Left forelimb (tissue), 1 donor: ENCODE measurements at regions not wholly inside any gene's neighbourhood (a gene's known extent, or its start where the extent isn't known, plus 50 kb on each side); places are given as distances from the start of the nearest gene placed in this dataset.
"Not testable (repeated sequence)": the region's sequence is repeated elsewhere in the genome, so short reads cannot be mapped to it uniquely, and the experiment has no call there.

Source experiments
- DNase-seq: peaks from one replicate; pipeline ENCODE4 v3.0.0-alpha.2; 2018; ENCODE audit warnings: low spot score

GRCh38 chr16:48997946-48998345 lies 283.7 kb downstream of the CBLN1 start:
- no peak for DNase-seq

GRCh38 chr16:48997081-48997615 lies 284.5 kb downstream of the CBLN1 start:
- DNase-seq, result no peak

- no peak for DNase-seq
Measured at GRCh38 chr16:48978501-48978900, 303.1 kb downstream of the CBLN1 start.

- no peak for DNase-seq
Measured at GRCh38 chr16:48972236-48972635, 309.4 kb downstream of the CBLN1 start.

GRCh38 chr16:48971571-48972077 lies 310.0 kb downstream of the CBLN1 start:
- DNase-seq, result no peak

- DNase-seq, result no peak
Measured at GRCh38 chr16:48970216-48970615, 311.4 kb downstream of the CBLN1 start.

- DNase-seq, result no peak
Measured at GRCh38 chr16:48969611-48970010, 312.0 kb downstream of the CBLN1 start.

GRCh38 chr16:48965386-48965785 lies 316.3 kb downstream of the CBLN1 start:
- no peak for DNase-seq

- DNase-seq, result no peak
Measured at GRCh38 chr16:48963901-48964615, 317.6 kb downstream of the CBLN1 start.

- no peak for DNase-seq
Measured at GRCh38 chr16:48963306-48963705, 318.3 kb downstream of the CBLN1 start.

- no peak for DNase-seq
Measured at GRCh38 chr16:48961546-48961945, 320.1 kb downstream of the CBLN1 start.

GRCh38 chr16:48960830-48961229 lies 320.8 kb downstream of the CBLN1 start:
- no peak for DNase-seq

- DNase-seq, result no peak
Measured at GRCh38 chr16:48959747-48960146, 321.9 kb downstream of the CBLN1 start.

GRCh38 chr16:48959204-48959603 lies 322.4 kb downstream of the CBLN1 start:
- DNase-seq, result no peak

GRCh38 chr16:48958681-48959080 lies 323.0 kb downstream of the CBLN1 start:
- DNase-seq, result no peak

- no peak for DNase-seq
Measured at GRCh38 chr16:48956620-48957019, 325.0 kb downstream of the CBLN1 start.

GRCh38 chr16:48955837-48956236 lies 325.8 kb downstream of the CBLN1 start:
- no peak for DNase-seq

GRCh38 chr16:48951621-48952125 lies 330.0 kb downstream of the CBLN1 start:
- DNase-seq, result not testable (repeated sequence)

- no peak for DNase-seq
Measured at GRCh38 chr16:48950184-48950583, 331.5 kb downstream of the CBLN1 start.

- no peak for DNase-seq
Measured at GRCh38 chr16:48949636-48950035, 332.0 kb downstream of the CBLN1 start.

- no peak for DNase-seq
Measured at GRCh38 chr16:48948911-48949310, 332.7 kb downstream of the CBLN1 start.

GRCh38 chr16:48947371-48947713 lies 334.3 kb downstream of the CBLN1 start:
- DNase-seq, result no peak

- DNase-seq, result no peak
Measured at GRCh38 chr16:48946686-48947370, 334.8 kb downstream of the CBLN1 start.
